ENCODE measurements at regions not wholly inside any gene's neighbourhood (a gene's known extent, or its start where the extent isn't known, plus 50 kb on each side); places are given as distances from the start of the nearest gene placed in this dataset.
"Not testable (repeated sequence)": the region's sequence is repeated elsewhere in the genome, so short reads cannot be mapped to it uniquely, and the experiment has no call there.

- peaks cover 8% of the 10 kb centered on the region; the same call in 1 of the 2 replicates for H3K9me3 ChIP-seq (ENCODE audit: control insufficient read depth, insufficient read depth, low read length)
- TF ChIP-seq CTCF (IDR thresholded peaks at IDR 0.05; ENCODE audit: low read depth, low read length, poor library complexity, severe bottlenecking) (no peak), EZH2phosphoT487 (IDR thresholded peaks at IDR 0.05; ENCODE audit: borderline replicate concordance, low read length) (no peak)
- no peaks in the 10 kb centered on the region for H3K9me2 ChIP-seq (replicated peaks; ENCODE audit: control insufficient read depth, low read length)
- H3K27ac ChIP-seq (ENCODE audit: low read depth, low read length) = no peak overlapping the region
- no peaks in the 10 kb centered on the region for H4K20me1 ChIP-seq (ENCODE audit: control insufficient read depth, insufficient read depth, low read depth, low read length)
- H3K79me2 ChIP-seq (ENCODE audit: control insufficient read depth, low read length) = no peaks in the 10 kb centered on the region
- no peak overlapping the region for H3K4me2 ChIP-seq (ENCODE audit: low read length)
- H3K4me1 ChIP-seq (ENCODE audit: control insufficient read depth, low read length) = no peaks in the 10 kb centered on the region
- no peaks in the 10 kb centered on the region for H3K27me3 ChIP-seq (ENCODE audit: control insufficient read depth, low read length)
- H3F3A ChIP-seq (ENCODE audit: control insufficient read depth, insufficient read depth) = no peaks in the 10 kb centered on the region
- H3K36me3 ChIP-seq (ENCODE audit: control insufficient read depth, low read length) = no peaks in the 10 kb centered on the region
- no peak overlapping the region for H3K4me3 ChIP-seq (ENCODE audit: low read length)
Measured at GRCh38 chr11:55054723-55055122, 207.2 kb upstream of the TRIM48 start.

- H3K27ac ChIP-seq (ENCODE audit: low read depth, low read length); H3K9me2 ChIP-seq (replicated peaks; ENCODE audit: control insufficient read depth, low read length); H3K79me2 ChIP-seq (ENCODE audit: control insufficient read depth, low read length); H3F3A ChIP-seq (ENCODE audit: control insufficient read depth, insufficient read depth); H3K4me1 ChIP-seq (ENCODE audit: control insufficient read depth, low read length); H3K4me3 ChIP-seq (ENCODE audit: low read length); H3K4me2 ChIP-seq (ENCODE audit: low read length); H4K20me1 ChIP-seq (ENCODE audit: control insufficient read depth, insufficient read depth, low read depth, low read length); H3K36me3 ChIP-seq (ENCODE audit: control insufficient read depth, low read length); H3K9me3 ChIP-seq (ENCODE audit: control insufficient read depth, insufficient read depth, low read length); H3K27me3 ChIP-seq (ENCODE audit: control insufficient read depth, low read length): not testable (repeated sequence)
Measured at GRCh38 chr11:55084588-55084987, 177.4 kb upstream of the TRIM48 start.

- no peaks in the 10 kb centered on the region for H3K4me1 ChIP-seq (ENCODE audit: control insufficient read depth, low read length)
- no peaks in the 10 kb centered on the region; the same call in 1 of the 2 replicates for H3K9me3 ChIP-seq (ENCODE audit: control insufficient read depth, insufficient read depth, low read length)
- TF ChIP-seq CTCF (IDR thresholded peaks at IDR 0.05; ENCODE audit: low read depth, low read length, poor library complexity, severe bottlenecking) (peak; percentile 38), EZH2phosphoT487 (IDR thresholded peaks at IDR 0.05; ENCODE audit: borderline replicate concordance, low read length) (no peak)
- H3K79me2 ChIP-seq (ENCODE audit: control insufficient read depth, low read length) = no peaks in the 10 kb centered on the region
- H3K4me3 ChIP-seq (ENCODE audit: low read length) = no peak overlapping the region
- H3F3A ChIP-seq (ENCODE audit: control insufficient read depth, insufficient read depth) = no peaks in the 10 kb centered on the region
- no peaks in the 10 kb centered on the region for H4K20me1 ChIP-seq (ENCODE audit: control insufficient read depth, insufficient read depth, low read depth, low read length)
- H3K9me2 ChIP-seq (replicated peaks; ENCODE audit: control insufficient read depth, low read length) = no peaks in the 10 kb centered on the region
- no peaks in the 10 kb centered on the region for H3K27me3 ChIP-seq (ENCODE audit: control insufficient read depth, low read length)
- no peaks in the 10 kb centered on the region for H3K36me3 ChIP-seq (ENCODE audit: control insufficient read depth, low read length)
- H3K27ac ChIP-seq (ENCODE audit: low read depth, low read length) = no peak overlapping the region
- no peak overlapping the region for H3K4me2 ChIP-seq (ENCODE audit: low read length)
Measured at GRCh38 chr11:55106391-55106790, 155.6 kb upstream of the TRIM48 start.
